Left forelimb (tissue), 1 donor: ENCODE measurements at regions not wholly inside any gene's neighbourhood (a gene's known extent, or its start where the extent isn't known, plus 50 kb on each side); places are given as distances from the start of the nearest gene placed in this dataset.
"Not testable (repeated sequence)": the region's sequence is repeated elsewhere in the genome, so short reads cannot be mapped to it uniquely, and the experiment has no call there.

Source experiments
- DNase-seq: peaks from one replicate; pipeline ENCODE4 v3.0.0-alpha.2; 2018; ENCODE audit warnings: low spot score

DNA sequence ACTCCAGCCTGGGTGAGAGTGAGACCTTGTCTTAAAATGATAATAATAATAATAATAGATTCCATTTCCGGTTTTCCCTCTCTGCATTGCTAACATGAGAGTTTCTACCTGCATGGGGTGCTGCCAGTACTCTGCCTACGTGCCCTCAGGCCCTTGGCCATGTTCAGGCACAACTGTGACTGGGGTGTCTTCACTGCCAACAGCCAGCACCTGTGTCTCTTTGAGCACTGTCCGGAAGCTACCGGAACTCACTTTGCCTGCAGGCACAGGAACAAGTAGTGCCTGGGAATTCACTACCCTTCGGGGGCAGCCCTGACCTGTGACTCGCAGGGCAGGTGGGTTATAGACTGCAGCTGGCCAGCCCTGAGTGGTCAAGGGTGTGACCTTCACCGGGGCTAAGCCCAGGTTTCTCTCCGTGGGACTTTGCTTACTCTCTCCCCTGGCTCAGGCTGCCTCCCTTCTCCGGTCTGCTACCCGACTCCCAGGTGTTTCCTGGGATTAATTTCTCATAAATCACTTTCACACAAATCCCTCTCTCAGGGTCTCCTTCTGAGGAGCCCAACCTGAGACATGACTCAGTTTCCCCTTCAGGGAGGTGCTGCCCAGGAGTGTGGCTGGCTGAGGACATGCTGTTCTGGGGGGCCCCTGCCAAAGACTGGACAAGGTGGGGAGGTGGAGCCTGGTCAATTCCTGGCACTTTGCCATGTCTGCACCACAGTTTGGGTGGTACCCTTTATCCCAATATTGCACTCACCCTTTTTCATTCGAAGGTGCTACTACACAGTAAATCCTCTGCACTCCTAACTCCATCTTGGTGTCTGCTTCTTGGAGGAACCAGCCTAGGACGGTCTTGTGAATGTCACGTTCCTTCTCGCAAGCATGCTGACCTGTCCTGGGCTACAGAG is 79.5 kb upstream of the RALGAPA2 start:
- DNase-seq, result no peak

DNA sequence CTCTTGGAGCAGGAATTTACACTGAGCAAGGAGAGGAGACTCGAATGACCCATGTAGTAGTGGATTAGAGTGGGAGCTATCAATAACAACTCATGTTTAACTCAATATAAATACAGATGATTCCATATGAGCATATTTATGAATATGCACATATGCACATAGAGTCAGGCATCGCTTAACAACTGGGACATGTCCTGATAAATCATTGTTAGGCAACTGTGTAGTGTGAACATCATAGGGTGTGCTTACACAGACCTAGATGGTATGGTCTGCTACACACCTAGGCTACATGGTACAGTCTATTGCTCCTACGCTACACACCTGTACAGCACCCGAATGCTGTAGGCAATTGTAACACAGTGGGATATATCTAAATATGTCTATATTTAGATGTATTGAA is 75.9 kb upstream of the RALGAPA2 start:
- no peak for DNase-seq

DNA sequence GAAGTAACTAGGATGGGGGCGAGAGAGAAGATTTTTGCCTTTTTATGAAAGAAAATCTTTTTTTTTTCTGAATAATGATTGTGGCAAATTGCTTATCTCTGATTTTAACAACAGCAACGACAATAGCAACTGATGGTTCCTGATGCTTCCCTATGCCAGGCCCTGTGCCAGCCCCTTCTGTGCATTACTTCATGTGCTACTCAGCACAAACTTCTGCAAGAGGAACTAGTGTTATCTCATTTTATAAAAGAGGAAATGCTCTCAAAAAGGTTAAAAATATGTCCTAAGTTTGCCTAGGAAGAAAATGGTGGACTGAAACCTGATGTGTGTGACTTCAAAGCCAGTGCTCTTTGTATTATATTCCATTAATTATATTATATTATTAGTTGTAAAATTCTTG is 74.0 kb upstream of the RALGAPA2 start:
- DNase-seq, result no peak

DNA sequence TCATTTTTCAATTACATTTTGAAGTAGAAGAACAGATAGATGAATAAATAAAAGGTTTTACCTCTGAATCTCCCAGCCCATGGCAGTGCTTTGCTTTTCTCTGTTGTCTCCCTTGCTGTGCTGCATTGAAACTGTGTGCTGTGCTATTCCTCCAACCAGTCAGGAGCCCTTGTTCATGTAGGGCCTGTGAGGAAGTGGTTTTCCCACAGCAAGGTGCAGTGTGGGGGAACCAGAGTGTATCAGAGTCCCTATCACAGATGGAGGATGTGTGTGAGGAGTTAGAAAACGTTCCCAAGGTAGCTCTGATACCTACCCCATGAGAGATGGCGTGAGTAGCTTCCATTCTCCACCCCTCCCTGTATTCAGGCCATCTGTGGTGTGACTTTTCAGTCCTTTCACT is 72.8 kb upstream of the RALGAPA2 start:
- DNase-seq, result no peak

DNA sequence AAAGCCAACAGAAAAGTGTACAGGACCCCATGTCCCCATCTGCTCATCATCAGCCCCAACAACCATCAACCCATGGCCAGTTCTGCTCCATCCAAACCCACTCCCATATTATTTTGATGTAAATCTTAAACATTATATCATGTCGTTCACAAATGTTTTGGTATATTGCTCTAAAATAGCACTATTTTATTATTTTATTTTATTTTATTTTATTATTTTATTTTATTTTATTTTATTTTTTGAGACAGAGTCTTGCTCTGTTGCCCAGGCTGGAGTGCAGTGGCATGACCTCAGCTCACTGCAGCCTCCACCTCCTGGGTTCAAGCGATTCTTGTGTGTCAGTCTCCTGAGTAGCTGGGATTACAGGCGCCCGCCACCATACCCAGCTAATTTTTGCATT is 72.0 kb upstream of the RALGAPA2 start:
- not testable (repeated sequence) for DNase-seq

DNA sequence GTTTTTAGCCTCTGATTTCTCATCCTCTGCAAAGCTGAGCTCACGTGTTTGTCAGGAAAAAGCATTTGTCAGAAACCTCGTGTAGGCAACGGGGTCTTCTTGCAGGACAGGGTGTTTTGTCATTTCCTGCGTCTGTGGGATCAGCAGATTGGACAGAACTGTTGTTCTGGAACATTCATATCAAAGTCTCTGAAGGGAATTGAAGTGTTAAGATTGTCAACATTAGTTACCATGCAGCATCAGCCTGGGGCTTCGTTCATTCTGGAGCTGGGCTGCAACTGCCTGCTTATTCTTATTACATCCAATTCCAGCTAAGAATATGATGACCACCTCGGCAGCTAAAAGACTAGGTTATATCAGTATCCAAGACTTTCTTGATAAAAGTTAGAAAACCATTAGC is 71.0 kb upstream of the RALGAPA2 start:
- no peak for DNase-seq

DNA sequence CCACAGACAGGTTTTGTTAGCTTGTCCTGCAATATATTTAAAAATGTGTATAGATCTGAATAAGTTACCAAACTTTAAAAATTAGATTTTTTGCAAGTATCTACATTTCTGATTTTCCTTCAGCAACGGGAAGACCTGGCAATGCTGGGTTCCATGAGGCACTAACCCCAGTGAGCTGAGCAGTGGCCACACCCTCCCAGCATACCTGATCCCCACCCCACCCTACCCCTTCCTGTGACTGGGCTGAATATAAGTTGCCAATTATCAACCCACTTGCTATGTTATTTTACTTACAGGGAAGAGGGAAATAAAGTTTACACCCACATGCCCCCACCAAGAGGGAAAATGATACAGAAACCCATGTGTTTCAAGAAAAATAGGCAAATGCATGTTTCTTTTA is 70.3 kb upstream of the RALGAPA2 start:
- no peak for DNase-seq

DNA sequence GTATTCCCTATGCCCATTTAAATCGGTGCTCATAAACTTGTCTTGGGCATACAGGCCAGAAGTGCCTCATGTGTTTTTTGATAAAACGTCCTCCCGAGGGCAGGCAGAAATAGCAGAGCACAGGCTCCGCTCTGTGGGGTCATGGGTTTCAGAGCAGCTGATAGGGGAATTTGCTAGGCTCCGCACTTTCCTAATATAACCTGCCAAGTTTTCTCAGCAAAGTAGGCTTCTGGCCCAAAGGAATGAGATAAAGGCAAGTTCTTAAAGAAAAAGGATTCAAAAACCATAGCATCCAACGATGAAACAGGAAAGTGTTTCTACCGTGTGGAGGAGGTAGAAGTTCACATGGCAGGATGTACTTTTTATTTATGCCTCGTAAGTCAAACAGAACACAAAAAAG is 69.8 kb upstream of the RALGAPA2 start:
- DNase-seq, result no peak

DNA sequence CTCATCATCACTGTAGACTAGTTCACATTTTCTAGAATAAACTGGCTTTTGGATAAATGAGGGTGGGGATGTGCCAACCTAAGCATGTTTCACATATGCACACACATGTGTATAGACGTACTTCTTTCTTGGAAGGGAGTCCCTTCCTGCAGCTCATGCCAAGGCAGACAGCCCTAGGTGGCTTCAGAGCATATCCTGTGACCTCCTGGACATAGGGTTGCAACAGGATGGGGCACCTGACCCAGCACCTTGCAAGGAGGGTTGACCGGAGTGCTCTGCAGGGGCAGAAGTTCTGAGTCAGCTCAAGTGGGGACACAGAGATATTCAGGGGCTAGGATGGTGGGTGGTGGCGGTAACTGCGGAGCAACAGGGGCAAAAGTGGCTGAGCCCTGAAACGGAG is 68.6 kb upstream of the RALGAPA2 start:
- DNase-seq, result no peak

DNA sequence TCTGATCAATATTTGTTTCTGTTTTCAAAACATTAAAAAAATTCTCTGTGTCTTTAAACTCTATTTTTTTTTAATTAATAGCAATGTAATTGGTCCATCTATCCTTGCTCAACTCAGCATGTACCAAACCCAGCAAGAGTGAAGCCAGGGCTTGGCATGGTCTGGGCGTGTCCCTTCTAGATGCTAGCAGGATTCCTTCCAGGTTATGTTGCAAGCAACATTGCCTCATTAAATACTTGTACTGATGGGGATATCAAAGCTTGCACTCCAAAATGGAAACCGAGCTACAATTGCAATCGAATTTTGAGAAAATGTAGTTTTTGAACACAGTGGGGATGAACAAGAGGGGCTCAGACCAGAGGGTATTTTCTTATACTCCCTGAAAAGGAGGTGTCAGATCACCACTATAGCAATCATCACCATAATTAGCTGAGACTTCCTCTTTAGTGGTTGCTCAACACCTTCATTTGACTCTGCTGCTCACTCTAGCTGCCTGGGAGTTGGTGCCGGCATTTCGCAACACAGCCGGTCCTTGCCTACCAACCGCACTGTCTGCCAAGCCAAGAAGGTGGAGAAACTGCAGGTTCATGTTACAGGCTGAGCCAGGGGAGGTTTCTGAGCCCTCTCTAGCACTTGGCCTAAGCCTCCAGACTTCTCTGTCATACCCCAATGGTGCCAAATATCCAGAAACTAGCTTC is 67.8 kb upstream of the RALGAPA2 start:
- DNase-seq, result no peak

DNA sequence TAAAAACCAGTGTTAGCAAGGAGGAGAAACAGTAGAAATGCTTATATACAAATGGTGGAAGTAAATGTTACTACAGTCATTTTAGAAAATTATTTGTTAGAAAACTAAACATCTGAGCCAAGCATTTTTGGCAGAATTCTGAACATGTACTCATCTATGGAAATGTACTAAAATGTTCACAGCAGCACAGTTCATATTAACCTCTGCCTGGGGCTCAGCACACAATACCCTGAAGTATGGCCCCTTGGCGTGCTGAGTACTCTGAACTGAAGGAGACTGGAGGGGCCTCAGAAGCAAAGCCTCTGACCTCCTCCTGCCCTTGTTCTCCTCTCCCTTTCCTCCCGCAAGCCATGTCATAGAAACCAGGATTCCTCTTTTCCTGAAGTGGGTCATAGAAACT is 66.2 kb upstream of the RALGAPA2 start:
- DNase-seq, result no peak

DNA sequence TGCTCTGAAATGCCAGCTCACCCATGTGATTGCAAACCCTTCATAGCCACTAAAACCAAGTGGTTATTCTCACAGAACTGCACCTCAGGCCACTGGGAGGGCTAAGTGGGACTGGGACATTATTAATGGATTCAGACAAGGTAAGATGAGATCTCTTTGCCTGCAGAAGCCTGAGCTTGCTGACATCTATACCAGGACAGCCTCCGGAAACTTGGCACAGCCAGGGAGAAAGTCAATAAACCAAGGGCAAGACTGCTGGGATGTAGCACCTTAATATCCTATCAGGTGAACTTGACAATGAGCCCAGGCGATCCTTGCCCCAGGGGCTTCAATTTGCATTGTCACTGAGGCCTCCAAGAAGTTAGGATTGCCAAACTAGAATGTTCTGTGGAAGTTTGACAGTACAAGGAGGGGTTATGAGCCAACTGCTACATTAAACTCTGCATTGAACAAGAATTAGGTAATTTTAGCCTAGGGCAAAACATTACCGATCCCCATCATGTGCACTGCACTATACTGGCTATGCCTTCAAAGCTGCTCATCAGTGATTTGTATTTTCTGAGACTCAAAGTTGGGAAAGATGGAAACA is 60.1 kb upstream of the RALGAPA2 start:
- DNase-seq, result no peak

DNA sequence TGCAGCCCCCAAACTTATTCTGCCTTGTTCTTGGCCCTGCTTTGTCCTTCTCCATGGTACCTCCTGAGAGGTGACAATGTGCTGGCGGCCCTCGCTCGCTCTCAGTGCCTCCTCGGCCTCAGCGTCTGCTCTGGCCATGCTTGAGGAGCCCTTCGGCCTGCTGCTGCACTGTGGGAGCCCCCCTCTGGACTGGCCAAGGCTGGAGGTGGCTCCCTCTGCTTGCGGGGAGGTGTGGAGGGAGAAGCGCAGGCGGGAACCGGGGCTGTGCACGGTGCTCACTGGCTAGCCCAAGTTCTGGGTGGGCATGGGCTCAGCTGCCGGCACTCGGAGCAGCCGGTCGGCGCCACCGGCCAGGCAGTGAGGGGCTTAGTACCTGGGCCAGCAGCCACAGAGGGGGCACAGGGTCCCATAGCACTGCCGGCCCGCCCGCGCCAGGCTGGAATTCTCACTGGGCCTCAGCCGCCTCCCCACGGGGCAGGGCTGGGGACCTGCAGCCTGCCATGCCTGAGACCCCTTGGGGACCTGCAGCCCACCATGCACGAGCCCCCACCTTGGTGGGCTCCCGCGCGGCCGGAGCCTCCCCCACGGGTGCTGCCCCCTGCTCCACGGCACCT is 55.9 kb upstream of the RALGAPA2 start:
- DNase-seq, result no peak

DNA sequence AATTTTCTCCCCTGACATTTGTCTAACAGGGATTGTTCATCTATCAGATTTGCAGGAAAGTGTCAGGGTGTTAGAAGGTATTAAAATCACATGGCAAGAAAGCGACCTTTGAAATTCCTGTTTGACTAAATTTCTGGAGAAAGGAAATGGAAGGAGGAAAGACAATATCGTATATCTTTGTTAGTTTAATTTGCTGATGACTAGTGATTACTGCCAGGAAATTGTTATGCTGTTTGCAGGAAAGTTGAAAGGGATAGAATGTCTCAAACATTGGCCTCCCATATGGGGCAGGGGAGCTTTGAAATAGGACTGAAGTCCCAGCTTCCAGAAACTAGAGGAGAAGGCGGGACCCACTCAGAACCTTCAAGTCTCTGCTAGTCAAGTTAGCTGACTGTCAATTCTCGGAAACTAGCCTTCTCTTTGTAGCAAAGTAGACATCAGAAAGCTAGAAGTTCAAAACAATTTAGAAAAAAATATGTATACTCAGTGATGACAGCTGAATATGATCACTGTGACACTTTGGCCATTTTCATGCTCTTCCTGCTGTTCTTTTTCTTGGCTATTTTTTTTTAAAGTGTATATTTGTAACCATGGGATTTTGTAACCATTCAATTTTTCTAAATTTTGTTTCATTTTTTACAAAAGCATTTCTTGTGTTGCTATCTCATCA is 53.4 kb upstream of the RALGAPA2 start:
- no peak for DNase-seq

DNA sequence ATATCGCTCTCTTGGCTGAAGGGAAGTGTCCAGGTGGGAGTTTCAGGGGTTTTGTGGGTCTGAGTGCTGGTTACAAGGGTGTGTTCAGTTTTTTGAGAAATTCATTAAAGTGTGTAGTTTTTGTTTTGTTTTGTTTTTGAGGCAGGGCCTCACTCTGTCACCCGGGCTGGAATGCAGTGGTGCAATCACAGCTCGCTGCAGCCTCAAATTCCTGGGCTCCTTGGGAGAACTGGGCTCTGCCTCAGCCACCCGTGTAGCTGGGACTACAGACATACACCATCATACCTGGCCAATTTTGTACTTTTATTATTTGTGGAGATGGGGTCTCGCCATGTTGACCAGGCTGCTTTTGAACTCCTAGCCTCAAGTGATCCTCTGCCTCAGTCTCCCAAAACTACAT is 51.2 kb upstream of the RALGAPA2 start:
- no peak for DNase-seq
